Fibroblast of lung (primary cell): ENCODE measurements at regions not wholly inside any gene's neighbourhood (a gene's known extent, or its start where the extent isn't known, plus 50 kb on each side); places are given as distances from the start of the nearest gene placed in this dataset.

Experiments
- CTCF ChIP-seq, 2 donors: IDR thresholded peaks in 1 of 2; conservative IDR thresholded peaks in 1 of 2; 1 replicate in 1 of 2; 2 replicates in 1 of 2; pipeline ENCODE4 v1.5.1; 2011 to 2012; ENCODE audit warnings: low read length in 2 of 2, control low read depth in 1 of 2, inconsistent platforms in 1 of 2, low read depth in 1 of 2, mild to moderate bottlenecking in 1 of 2
- EZH2 ChIP-seq: IDR thresholded peaks from 2 replicates; pipeline ENCODE4 v1.5.1; 2012; ENCODE audit warnings: low read length, control low read depth, mild to moderate bottlenecking; ENCODE audit errors: missing control alignments

- no peak for TF ChIP-seq EZH2
- no peak for TF ChIP-seq CTCF (conservative IDR thresholded peaks at IDR 0.05 in 1 of 2, IDR thresholded peaks at IDR 0.05 in 1 of 2; ENCODE audit: low read depth in 1 of 2, low read length in 2 of 2)
These were observed 361.4 kb downstream of the LNPK start for GRCh38 chr2:175640655-175641054.
